ENCODE measurements at regions not wholly inside any gene's neighbourhood (a gene's known extent, or its start where the extent isn't known, plus 50 kb on each side); places are given as distances from the start of the nearest gene placed in this dataset.

DNA sequence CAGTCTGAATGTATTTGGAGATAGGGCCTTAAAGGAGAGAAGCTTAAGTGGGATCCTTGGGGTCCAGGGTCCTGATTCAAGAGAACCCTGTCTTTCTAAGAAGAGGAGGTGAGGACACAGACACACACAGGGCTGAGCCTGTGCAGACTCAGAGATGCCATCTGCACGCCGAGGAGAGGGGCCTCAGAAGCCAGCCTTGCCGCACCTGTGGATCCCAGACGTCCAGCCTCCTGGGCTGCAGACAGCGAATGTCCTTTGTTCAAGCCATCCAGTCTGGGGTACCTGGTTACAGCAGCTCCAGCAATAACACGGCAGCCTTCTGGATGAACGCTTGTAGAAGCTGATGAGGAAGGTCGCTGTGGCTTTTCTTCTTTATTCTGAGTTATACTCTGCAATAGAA, 1086.1 kb downstream of the BRD1 start:
- no peak for TF ChIP-seq POLR2A (IDR thresholded peaks at IDR 0.05)
- TF ChIP-seq, protein P1, sequence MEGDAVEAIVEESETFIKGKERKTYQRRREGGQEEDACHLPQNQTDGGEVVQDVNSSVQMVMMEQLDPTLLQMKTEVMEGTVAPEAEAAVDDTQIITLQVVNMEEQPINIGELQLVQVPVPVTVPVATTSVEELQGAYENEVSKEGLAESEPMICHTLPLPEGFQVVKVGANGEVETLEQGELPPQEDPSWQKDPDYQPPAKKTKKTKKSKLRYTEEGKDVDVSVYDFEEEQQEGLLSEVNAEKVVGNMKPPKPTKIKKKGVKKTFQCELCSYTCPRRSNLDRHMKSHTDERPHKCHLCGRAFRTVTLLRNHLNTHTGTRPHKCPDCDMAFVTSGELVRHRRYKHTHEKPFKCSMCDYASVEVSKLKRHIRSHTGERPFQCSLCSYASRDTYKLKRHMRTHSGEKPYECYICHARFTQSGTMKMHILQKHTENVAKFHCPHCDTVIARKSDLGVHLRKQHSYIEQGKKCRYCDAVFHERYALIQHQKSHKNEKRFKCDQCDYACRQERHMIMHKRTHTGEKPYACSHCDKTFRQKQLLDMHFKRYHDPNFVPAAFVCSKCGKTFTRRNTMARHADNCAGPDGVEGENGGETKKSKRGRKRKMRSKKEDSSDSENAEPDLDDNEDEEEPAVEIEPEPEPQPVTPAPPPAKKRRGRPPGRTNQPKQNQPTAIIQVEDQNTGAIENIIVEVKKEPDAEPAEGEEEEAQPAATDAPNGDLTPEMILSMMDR (IDR thresholded peaks at IDR 0.05 in 8 of 11, conservative IDR thresholded peaks at IDR 0.05 in 3 of 11): no peak
- TF ChIP-seq POLR2AphosphoS5 (IDR thresholded peaks at IDR 0.05): no peak

Data from spleen (tissue), 7 donors.